ENCODE measurements at regions not wholly inside any gene's neighbourhood (a gene's known extent, or its start where the extent isn't known, plus 50 kb on each side); places are given as distances from the start of the nearest gene placed in this dataset.

DNA sequence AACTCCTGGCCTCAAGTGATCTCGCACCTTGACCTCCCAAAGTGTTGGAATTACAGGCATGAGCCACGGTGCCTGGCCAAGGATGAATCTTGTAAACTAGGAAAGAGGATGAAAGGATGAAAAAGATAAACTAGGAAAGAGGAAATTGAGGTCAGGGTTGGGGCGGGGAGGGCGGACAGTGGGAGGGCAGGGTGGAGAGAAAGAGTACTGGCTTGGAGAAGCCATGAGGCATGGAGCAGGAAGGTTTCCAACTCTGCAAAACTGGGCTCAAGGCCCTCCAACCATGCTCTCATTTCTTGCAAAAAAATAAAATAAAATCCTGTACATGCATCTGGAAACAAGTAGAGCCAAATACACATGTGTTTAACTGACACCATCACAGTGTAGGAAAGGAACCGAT lies 256.6 kb upstream of the SGK1 start:
- TF ChIP-seq, protein P1, sequence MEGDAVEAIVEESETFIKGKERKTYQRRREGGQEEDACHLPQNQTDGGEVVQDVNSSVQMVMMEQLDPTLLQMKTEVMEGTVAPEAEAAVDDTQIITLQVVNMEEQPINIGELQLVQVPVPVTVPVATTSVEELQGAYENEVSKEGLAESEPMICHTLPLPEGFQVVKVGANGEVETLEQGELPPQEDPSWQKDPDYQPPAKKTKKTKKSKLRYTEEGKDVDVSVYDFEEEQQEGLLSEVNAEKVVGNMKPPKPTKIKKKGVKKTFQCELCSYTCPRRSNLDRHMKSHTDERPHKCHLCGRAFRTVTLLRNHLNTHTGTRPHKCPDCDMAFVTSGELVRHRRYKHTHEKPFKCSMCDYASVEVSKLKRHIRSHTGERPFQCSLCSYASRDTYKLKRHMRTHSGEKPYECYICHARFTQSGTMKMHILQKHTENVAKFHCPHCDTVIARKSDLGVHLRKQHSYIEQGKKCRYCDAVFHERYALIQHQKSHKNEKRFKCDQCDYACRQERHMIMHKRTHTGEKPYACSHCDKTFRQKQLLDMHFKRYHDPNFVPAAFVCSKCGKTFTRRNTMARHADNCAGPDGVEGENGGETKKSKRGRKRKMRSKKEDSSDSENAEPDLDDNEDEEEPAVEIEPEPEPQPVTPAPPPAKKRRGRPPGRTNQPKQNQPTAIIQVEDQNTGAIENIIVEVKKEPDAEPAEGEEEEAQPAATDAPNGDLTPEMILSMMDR (conservative IDR thresholded peaks at IDR 0.05 in 1 of 2, IDR thresholded peaks at IDR 0.05 in 1 of 2; ENCODE audit: low read depth in 1 of 2, low read length in 2 of 2): no peak
- no peak for TF ChIP-seq EZH2 (IDR thresholded peaks at IDR 0.05; ENCODE audit: low read length, missing control alignments)
